Stimulated activated CD4-positive, alpha-beta T cell treated with anti-CD3 and anti-CD28 coated beads, TNF-alpha, amount 100 ng/mL, for 1 hour (primary cell): ENCODE measurements at regions not wholly inside any gene's neighbourhood (a gene's known extent, or its start where the extent isn't known, plus 50 kb on each side); places are given as distances from the start of the nearest gene placed in this dataset.

Experiments used
- DNase-seq, 3 donors: peaks; one replicate each; pipeline ENCODE4 v3.0.0-alpha.2; 2020; ENCODE audit warnings: low read depth in 3 of 3, low spot score in 1 of 3

GRCh38 chr12:60311940-60312339 is 716.1 kb downstream of the SLC16A7 start:
- no peak for DNase-seq

- DNase-seq = no peak
These were observed 721.5 kb downstream of the SLC16A7 start for GRCh38 chr12:60317361-60317760.

GRCh38 chr12:60324746-60325145 is 728.9 kb downstream of the SLC16A7 start:
- no peak for DNase-seq

GRCh38 chr12:60333461-60333860 is 737.6 kb downstream of the SLC16A7 start:
- no peak for DNase-seq

- DNase-seq = no peak
These were observed 739.9 kb downstream of the SLC16A7 start for GRCh38 chr12:60335745-60336144.

GRCh38 chr12:60337839-60338549 is 742.2 kb downstream of the SLC16A7 start:
- DNase-seq = no peak

GRCh38 chr12:60345442-60345841 is 749.6 kb downstream of the SLC16A7 start:
- DNase-seq = no peak

- no peak for DNase-seq
These were observed 753.6 kb downstream of the SLC16A7 start for GRCh38 chr12:60349232-60349978.

- no peak for DNase-seq
These were observed 791.5 kb downstream of the SLC16A7 start for GRCh38 chr12:60387356-60387755.

GRCh38 chr12:60391051-60391450 is 795.2 kb downstream of the SLC16A7 start:
- no peak for DNase-seq

- DNase-seq = no peak
These were observed 796.0 kb downstream of the SLC16A7 start for GRCh38 chr12:60391791-60392190.

- no peak for DNase-seq
These were observed 797.3 kb downstream of the SLC16A7 start for GRCh38 chr12:60393093-60393492.

- DNase-seq = no peak
These were observed 798.8 kb downstream of the SLC16A7 start for GRCh38 chr12:60394665-60395064.

GRCh38 chr12:60398547-60398946 is 802.7 kb downstream of the SLC16A7 start:
- no peak for DNase-seq

- DNase-seq = no peak
These were observed 803.2 kb downstream of the SLC16A7 start for GRCh38 chr12:60399064-60399463.

- DNase-seq = no peak
These were observed 807.2 kb downstream of the SLC16A7 start for GRCh38 chr12:60402996-60403395.

- no peak for DNase-seq
These were observed 819.5 kb downstream of the SLC16A7 start for GRCh38 chr12:60415351-60415750.

GRCh38 chr12:60419986-60420385 is 824.2 kb downstream of the SLC16A7 start:
- DNase-seq = no peak

GRCh38 chr12:60421741-60422140 is 825.9 kb downstream of the SLC16A7 start:
- no peak for DNase-seq

GRCh38 chr12:60437297-60437696 is 841.5 kb downstream of the SLC16A7 start:
- DNase-seq = no peak

- DNase-seq = no peak
These were observed 845.7 kb downstream of the SLC16A7 start for GRCh38 chr12:60441577-60441976.

- no peak for DNase-seq
These were observed 855.6 kb downstream of the SLC16A7 start for GRCh38 chr12:60451457-60451856.

GRCh38 chr12:60465060-60465459 is 869.2 kb downstream of the SLC16A7 start:
- DNase-seq = no peak
